ENCODE measurements at regions not wholly inside any gene's neighbourhood (a gene's known extent, or its start where the extent isn't known, plus 50 kb on each side); places are given as distances from the start of the nearest gene placed in this dataset.

GRCh38 chr5:89722538-89722937 is 687.0 kb downstream of the CETN3 start:
- TF ChIP-seq EZH2 (IDR thresholded peaks at IDR 0.05; ENCODE audit: insufficient read depth, poor library complexity, severe bottlenecking) (no peak), EZH2phosphoT487 (IDR thresholded peaks at IDR 0.05; ENCODE audit: insufficient read depth, low read depth) (no peak)
